ENCODE measurements at regions not wholly inside any gene's neighbourhood (a gene's known extent, or its start where the extent isn't known, plus 50 kb on each side); places are given as distances from the start of the nearest gene placed in this dataset.

DNA sequence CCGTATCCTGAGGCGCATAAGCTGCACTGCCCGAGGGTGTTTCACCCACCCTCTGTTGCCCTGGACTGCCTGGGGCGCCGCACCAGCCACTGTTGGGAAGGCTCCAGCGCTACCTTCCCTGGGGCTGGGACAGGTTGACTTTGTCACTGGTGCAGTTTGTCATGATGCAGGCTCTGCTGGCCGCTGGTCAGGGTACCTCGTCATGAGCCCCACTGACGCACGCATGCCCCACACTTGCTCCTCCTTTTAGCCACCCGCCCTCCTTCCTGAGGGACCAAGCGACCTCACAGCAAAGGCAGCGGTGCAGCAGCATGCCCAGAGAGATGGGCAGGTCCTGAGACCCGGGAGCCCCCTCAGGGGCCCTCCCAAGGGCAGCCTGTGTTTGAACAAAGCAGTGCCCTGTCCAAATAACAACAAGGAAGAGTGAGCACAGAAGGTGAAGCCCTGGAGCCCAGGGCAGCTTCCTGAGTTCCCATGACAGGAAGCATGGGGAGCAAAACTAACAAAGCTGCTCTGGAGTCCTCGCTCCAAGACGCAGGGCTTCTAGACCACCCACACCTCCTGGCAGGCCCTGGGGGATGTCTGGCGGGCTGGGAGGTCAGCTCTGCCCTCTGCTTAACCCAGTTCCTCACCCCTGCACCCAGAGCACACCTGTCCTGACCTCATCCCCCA, 50.1 kb upstream of the SMOC2 start (continued):
- no peak for TF ChIP-seq SIN3A (conservative IDR thresholded peaks at IDR 0.05 in 1 of 2, IDR thresholded peaks at IDR 0.05 in 1 of 2; ENCODE audit: low read depth in 1 of 2, low read length in 2 of 2)
- no peak for TF ChIP-seq RBBP5 (IDR thresholded peaks at IDR 0.05; ENCODE audit: borderline replicate concordance, low read depth, low read length)
- TF ChIP-seq, protein P1, sequence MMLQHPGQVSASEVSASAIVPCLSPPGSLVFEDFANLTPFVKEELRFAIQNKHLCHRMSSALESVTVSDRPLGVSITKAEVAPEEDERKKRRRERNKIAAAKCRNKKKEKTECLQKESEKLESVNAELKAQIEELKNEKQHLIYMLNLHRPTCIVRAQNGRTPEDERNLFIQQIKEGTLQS (IDR thresholded peaks at IDR 0.05; ENCODE audit: insufficient read depth, low read depth, low read length) = no peak
- no peak for TF ChIP-seq RXRA (IDR thresholded peaks at IDR 0.05; ENCODE audit: insufficient read depth, low read depth, low read length)
- TF ChIP-seq ASH2L (IDR thresholded peaks at IDR 0.05; ENCODE audit: low read length) = no peak
- TF ChIP-seq, protein P2, sequence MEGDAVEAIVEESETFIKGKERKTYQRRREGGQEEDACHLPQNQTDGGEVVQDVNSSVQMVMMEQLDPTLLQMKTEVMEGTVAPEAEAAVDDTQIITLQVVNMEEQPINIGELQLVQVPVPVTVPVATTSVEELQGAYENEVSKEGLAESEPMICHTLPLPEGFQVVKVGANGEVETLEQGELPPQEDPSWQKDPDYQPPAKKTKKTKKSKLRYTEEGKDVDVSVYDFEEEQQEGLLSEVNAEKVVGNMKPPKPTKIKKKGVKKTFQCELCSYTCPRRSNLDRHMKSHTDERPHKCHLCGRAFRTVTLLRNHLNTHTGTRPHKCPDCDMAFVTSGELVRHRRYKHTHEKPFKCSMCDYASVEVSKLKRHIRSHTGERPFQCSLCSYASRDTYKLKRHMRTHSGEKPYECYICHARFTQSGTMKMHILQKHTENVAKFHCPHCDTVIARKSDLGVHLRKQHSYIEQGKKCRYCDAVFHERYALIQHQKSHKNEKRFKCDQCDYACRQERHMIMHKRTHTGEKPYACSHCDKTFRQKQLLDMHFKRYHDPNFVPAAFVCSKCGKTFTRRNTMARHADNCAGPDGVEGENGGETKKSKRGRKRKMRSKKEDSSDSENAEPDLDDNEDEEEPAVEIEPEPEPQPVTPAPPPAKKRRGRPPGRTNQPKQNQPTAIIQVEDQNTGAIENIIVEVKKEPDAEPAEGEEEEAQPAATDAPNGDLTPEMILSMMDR (IDR thresholded peaks at IDR 0.05; ENCODE audit: control extremely low read depth in 1 of 3, insufficient read depth in 1 of 3, low read depth in 1 of 3, low read length in 3 of 3) = no peak
